ENCODE measurements at regions not wholly inside any gene's neighbourhood (a gene's known extent, or its start where the extent isn't known, plus 50 kb on each side); places are given as distances from the start of the nearest gene placed in this dataset.

DNA sequence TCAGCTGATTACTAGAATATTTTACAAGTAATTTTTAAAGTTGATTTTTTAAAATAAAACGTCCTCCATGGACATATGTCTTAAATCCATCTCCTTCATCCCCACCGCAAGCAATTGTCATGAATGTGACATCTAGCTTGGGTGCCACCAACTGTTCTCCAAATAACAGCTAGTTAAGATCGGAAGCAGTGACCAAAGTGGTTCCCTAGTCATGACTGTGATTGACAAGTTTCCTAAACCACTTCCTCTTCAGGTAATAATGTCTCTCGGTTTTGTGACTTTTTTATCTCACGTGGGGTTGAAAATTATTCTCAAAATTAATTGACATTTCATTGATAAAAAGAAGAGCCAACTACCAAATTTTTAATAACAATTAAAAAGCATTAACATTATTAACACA, 135.3 kb upstream of the MIR17HG start:
- TF ChIP-seq POLR2A (IDR thresholded peaks at IDR 0.05) (no peak), POLR2AphosphoS5 (IDR thresholded peaks at IDR 0.05) (no peak)
- TF ChIP-seq, protein P1, sequence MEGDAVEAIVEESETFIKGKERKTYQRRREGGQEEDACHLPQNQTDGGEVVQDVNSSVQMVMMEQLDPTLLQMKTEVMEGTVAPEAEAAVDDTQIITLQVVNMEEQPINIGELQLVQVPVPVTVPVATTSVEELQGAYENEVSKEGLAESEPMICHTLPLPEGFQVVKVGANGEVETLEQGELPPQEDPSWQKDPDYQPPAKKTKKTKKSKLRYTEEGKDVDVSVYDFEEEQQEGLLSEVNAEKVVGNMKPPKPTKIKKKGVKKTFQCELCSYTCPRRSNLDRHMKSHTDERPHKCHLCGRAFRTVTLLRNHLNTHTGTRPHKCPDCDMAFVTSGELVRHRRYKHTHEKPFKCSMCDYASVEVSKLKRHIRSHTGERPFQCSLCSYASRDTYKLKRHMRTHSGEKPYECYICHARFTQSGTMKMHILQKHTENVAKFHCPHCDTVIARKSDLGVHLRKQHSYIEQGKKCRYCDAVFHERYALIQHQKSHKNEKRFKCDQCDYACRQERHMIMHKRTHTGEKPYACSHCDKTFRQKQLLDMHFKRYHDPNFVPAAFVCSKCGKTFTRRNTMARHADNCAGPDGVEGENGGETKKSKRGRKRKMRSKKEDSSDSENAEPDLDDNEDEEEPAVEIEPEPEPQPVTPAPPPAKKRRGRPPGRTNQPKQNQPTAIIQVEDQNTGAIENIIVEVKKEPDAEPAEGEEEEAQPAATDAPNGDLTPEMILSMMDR (IDR thresholded peaks at IDR 0.05), result no peak
